ENCODE measurements at regions not wholly inside any gene's neighbourhood (a gene's known extent, or its start where the extent isn't known, plus 50 kb on each side); places are given as distances from the start of the nearest gene placed in this dataset.

DNA sequence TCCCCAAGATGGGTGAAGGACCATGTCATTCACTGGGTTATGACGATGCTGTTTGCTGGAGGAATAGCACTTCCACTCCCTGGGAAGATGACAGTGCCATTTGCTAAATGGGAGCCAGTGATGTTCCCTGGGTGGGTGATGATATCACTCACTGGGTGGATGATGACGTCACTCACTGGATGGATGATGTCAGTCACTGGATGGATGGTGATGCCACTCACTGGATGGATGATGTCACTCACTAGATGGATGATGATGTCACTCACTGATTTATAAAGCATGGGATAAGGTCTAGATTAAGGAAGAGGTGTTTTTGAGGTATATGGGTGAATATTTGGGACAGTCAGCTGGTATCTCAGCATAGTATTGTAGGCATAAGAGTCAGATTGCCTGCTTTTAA is 457.2 kb downstream of the AJAP1 start:
- no peak overlapping the region for H3K4me3 ChIP-seq (ENCODE audit: control insufficient read depth in 1 of 7, extremely low read depth in 1 of 7, insufficient read depth in 4 of 7, low read depth in 2 of 7, low read length in 6 of 7)
- ChIA-PET CTCF (no interaction called here), POLR2A (no interaction called here)
- 89% methylated on average over 1 of the region's 2 CpGs for WGBS (ENCODE audit: insufficient coverage)
- peaks cover 0 to 1% (median 0%) of the 10 kb centered on the region in 5 experiments for H3K9me3 ChIP-seq (ENCODE audit: control extremely low read depth in 1 of 5, control insufficient read depth in 4 of 5, insufficient read depth in 2 of 5, low read depth in 1 of 5, low read length in 4 of 5)
- H3K4me1 ChIP-seq (ENCODE audit: control extremely low read depth in 1 of 4, control insufficient read depth in 4 of 4, insufficient read depth in 4 of 4, low read length in 3 of 4): no peaks in the 10 kb centered on the region
- DNase-seq: no peak
- peaks cover 0 to 3% (median 3%) of the 10 kb centered on the region in 5 experiments for H3K27me3 ChIP-seq (replicated peaks in 2 of 5; ENCODE audit: control insufficient read depth in 4 of 5, insufficient read depth in 5 of 5, low read length in 4 of 5)
- no peak overlapping the region for H3K27ac ChIP-seq (ENCODE audit: insufficient read depth in 1 of 2, low read depth in 1 of 2, low read length in 2 of 2, poor library complexity in 1 of 2, severe bottlenecking in 2 of 2)
- no peaks in the 10 kb centered on the region for H3K36me3 ChIP-seq (ENCODE audit: control insufficient read depth in 4 of 4, insufficient read depth in 4 of 4, low read length in 3 of 4)

DNA sequence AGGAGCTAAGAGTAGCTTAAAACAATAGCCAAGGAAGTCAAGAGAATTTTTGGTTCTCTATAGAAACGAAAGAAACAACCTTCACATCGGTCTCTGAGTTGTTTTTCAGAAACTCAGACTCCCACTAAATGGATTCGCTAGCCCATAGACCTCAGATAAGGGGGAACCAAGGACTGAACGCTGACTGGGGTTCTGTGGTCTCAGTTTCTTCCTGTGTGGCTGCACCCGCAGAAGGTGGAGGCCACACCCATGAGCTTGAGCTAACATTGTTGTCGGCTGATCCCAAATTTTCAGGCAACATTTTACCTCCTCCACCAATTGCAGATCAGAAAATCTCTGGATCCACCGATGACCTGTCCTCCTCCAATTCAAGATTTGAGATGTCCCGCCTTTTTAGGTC is 456.1 kb downstream of the AJAP1 start:
- ChIA-PET POLR2A (no interaction called here), CTCF (no interaction called here)
- Histone ChIP-seq H3K27ac (ENCODE audit: insufficient read depth in 1 of 2, low read depth in 1 of 2, low read length in 2 of 2, poor library complexity in 1 of 2, severe bottlenecking in 2 of 2) (no peak overlapping the region), H3K36me3 (ENCODE audit: control insufficient read depth in 4 of 4, insufficient read depth in 4 of 4, low read length in 3 of 4) (no peaks in the 10 kb centered on the region), H3K4me1 (ENCODE audit: control extremely low read depth in 1 of 4, control insufficient read depth in 4 of 4, insufficient read depth in 4 of 4, low read length in 3 of 4) (no peaks in the 10 kb centered on the region), H3K27me3 (replicated peaks in 2 of 5; ENCODE audit: control insufficient read depth in 4 of 5, insufficient read depth in 5 of 5, low read length in 4 of 5) (peaks cover 0 to 4% (median 3%) of the 10 kb centered on the region in 5 experiments), H3K4me3 (ENCODE audit: control insufficient read depth in 1 of 7, extremely low read depth in 1 of 7, insufficient read depth in 4 of 7, low read depth in 2 of 7, low read length in 6 of 7) (no peak overlapping the region), H3K9me3 (ENCODE audit: control extremely low read depth in 1 of 5, control insufficient read depth in 4 of 5, insufficient read depth in 2 of 5, low read depth in 1 of 5, low read length in 4 of 5) (peaks cover 0 to 3% (median 0%) of the 10 kb centered on the region in 5 experiments)
- no peak for DNase-seq
- 59% methylated on average over 5 of the region's 8 CpGs for WGBS (ENCODE audit: insufficient coverage)

DNA sequence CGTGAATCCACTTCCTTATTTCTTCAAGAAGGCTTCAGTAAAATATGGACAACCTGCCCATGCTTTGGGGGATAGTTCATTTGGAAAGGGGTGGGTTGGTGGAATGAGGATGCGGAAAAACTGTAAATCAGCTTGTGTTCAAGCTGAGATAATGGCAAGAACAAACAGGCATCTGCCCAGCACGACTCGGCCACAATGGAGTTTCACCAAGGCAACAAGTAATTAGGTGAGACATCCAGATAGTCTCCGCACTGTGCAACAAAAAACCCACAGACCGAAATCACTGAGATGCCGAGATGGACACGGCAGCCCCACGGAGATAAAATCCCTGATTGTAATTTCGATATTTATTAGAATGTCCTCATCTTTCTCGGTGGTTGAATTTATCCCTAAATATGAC is 455.2 kb downstream of the AJAP1 start:
- Histone ChIP-seq H3K27me3 (replicated peaks in 2 of 5; ENCODE audit: control insufficient read depth in 4 of 5, insufficient read depth in 5 of 5, low read length in 4 of 5) (peaks cover 0 to 4% (median 3%) of the 10 kb centered on the region in 5 experiments), H3K4me3 (ENCODE audit: control insufficient read depth in 1 of 7, extremely low read depth in 1 of 7, insufficient read depth in 4 of 7, low read depth in 2 of 7, low read length in 6 of 7) (no peak overlapping the region), H3K9me3 (ENCODE audit: control extremely low read depth in 1 of 5, control insufficient read depth in 4 of 5, insufficient read depth in 2 of 5, low read depth in 1 of 5, low read length in 4 of 5) (peaks cover 0 to 3% (median 0%) of the 10 kb centered on the region in 5 experiments), H3K4me1 (ENCODE audit: control extremely low read depth in 1 of 4, control insufficient read depth in 4 of 4, insufficient read depth in 4 of 4, low read length in 3 of 4) (no peaks in the 10 kb centered on the region), H3K27ac (ENCODE audit: insufficient read depth in 1 of 2, low read depth in 1 of 2, low read length in 2 of 2, poor library complexity in 1 of 2, severe bottlenecking in 2 of 2) (no peak overlapping the region), H3K36me3 (ENCODE audit: control insufficient read depth in 4 of 4, insufficient read depth in 4 of 4, low read length in 3 of 4) (no peaks in the 10 kb centered on the region)
- no peak for DNase-seq
- WGBS (ENCODE audit: insufficient coverage): 85% methylated on average over 8 of the region's 11 CpGs
- ChIA-PET POLR2A (no interaction called here), CTCF (no interaction called here)

DNA sequence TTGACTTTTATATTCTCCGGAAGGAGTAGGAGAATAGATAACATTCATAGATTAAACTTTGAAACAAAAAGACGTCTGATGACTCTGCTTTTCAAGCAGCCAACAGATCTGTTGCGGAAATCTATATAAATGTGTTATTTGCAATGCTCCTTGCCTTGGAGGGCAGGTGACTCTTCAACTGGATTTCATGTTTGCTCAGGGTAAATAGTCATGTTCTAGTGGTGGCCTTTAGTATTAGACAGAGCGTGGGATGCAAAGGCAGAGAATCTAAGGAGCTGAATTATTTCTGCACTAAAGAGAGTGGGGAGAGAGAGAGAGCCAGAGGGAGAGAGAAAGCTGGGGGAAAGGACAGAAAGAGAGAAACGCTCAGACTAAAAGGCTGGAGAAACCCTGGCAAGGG is 454.3 kb downstream of the AJAP1 start:
- 82% methylated on average over 3 of the region's 5 CpGs for WGBS (ENCODE audit: insufficient coverage)
- Histone ChIP-seq H3K36me3 (ENCODE audit: control insufficient read depth in 4 of 4, insufficient read depth in 4 of 4, low read length in 3 of 4) (no peaks in the 10 kb centered on the region), H3K27ac (ENCODE audit: insufficient read depth in 1 of 2, low read depth in 1 of 2, low read length in 2 of 2, poor library complexity in 1 of 2, severe bottlenecking in 2 of 2) (no peak overlapping the region), H3K4me1 (ENCODE audit: control extremely low read depth in 1 of 4, control insufficient read depth in 4 of 4, insufficient read depth in 4 of 4, low read length in 3 of 4) (no peaks in the 10 kb centered on the region), H3K27me3 (replicated peaks in 2 of 5; ENCODE audit: control insufficient read depth in 4 of 5, insufficient read depth in 5 of 5, low read length in 4 of 5) (peaks cover 0 to 6% (median 3%) of the 10 kb centered on the region in 5 experiments), H3K4me3 (ENCODE audit: control insufficient read depth in 1 of 7, extremely low read depth in 1 of 7, insufficient read depth in 4 of 7, low read depth in 2 of 7, low read length in 6 of 7) (no peak overlapping the region), H3K9me3 (ENCODE audit: control extremely low read depth in 1 of 5, control insufficient read depth in 4 of 5, insufficient read depth in 2 of 5, low read depth in 1 of 5, low read length in 4 of 5) (peaks cover 0 to 3% (median 0%) of the 10 kb centered on the region in 5 experiments)
- ChIA-PET CTCF (no interaction called here), POLR2A (no interaction called here)
- no peak for DNase-seq

DNA sequence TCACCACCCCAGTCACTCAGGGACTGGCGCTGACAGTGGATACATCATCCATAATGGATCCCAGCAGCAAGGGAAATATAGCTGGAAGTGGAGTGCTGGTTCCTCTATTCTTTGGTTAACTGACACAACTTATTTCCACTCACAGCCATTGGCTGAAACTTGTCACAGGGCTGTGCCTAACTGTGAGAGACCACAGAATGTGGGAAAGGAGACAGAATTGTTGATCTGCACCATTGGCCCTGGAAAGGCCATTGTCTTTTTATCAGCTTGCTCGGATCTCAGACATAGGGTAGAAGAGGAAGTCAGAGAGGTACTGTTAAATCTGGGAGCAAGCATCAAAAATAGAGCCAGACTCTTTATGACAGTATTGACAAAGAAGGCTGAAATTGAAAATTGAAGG is 451.3 kb downstream of the AJAP1 start:
- Histone ChIP-seq H3K4me3 (ENCODE audit: control insufficient read depth in 1 of 7, extremely low read depth in 1 of 7, insufficient read depth in 4 of 7, low read depth in 2 of 7, low read length in 6 of 7) (no peak overlapping the region), H3K4me1 (ENCODE audit: control extremely low read depth in 1 of 4, control insufficient read depth in 4 of 4, insufficient read depth in 4 of 4, low read length in 3 of 4) (no peaks in the 10 kb centered on the region), H3K9me3 (ENCODE audit: control extremely low read depth in 1 of 5, control insufficient read depth in 4 of 5, insufficient read depth in 2 of 5, low read depth in 1 of 5, low read length in 4 of 5) (peaks cover 0 to 3% (median 0%) of the 10 kb centered on the region in 5 experiments), H3K36me3 (ENCODE audit: control insufficient read depth in 4 of 4, insufficient read depth in 4 of 4, low read length in 3 of 4) (no peaks in the 10 kb centered on the region), H3K27ac (ENCODE audit: insufficient read depth in 1 of 2, low read depth in 1 of 2, low read length in 2 of 2, poor library complexity in 1 of 2, severe bottlenecking in 2 of 2) (no peak overlapping the region), H3K27me3 (replicated peaks in 2 of 5; ENCODE audit: control insufficient read depth in 4 of 5, insufficient read depth in 5 of 5, low read length in 4 of 5) (peaks cover 0 to 6% (median under 1%) of the 10 kb centered on the region in 5 experiments)
- DNase-seq: no peak
- CTCF ChIA-PET: no interaction called here
- 0% methylated on average over 1 of the region's 2 CpGs for WGBS (ENCODE audit: insufficient coverage)
- POLR2A ChIA-PET: no interaction called here

DNA sequence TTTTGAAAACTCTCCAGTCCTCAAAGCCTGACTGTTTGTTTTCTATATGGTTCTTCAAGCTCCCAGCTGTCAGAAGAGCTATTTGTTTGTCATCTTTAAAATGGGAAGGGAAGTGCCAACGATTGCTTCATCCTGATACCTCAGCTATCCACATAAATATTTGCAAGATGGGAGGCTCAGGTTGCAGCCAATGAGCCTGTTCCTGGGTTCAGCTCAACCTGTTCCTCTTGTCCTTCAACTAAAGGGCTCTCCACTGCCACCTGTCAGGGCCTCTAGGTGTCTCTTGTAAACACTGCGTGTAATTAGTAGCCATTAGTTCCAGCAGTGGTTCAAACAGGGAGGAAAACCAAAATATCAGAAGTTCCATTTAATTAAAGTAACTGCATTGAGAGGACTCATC is 445.1 kb downstream of the AJAP1 start:
- CTCF ChIA-PET: no interaction called here

DNA sequence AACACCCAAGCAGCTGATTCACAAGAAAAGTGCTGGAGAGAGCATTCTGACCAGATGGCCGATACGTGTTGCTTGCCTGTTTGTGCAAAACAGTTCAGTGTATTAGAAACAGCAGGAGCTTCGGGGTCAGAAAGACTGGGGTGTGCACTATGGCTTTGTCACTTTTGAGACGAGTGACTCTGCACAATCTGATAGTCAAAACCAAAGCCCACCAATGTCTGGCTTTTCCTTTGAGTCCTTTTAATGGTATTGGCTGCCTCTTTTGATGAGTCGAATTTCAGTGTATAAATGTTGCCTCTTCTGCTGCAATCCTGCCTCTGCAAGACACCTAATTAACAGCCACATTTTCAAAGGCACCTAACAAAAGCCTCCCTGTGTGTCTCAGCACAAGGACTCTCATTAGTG is 444.6 kb downstream of the AJAP1 start:
- Histone ChIP-seq H3K36me3 (ENCODE audit: control insufficient read depth in 4 of 4, insufficient read depth in 4 of 4, low read length in 3 of 4) (no peaks in the 10 kb centered on the region), H3K4me3 (ENCODE audit: control insufficient read depth in 1 of 7, extremely low read depth in 1 of 7, insufficient read depth in 4 of 7, low read depth in 2 of 7, low read length in 6 of 7) (no peak overlapping the region), H3K27me3 (replicated peaks in 2 of 5; ENCODE audit: control insufficient read depth in 4 of 5, insufficient read depth in 5 of 5, low read length in 4 of 5) (no peaks in the 10 kb centered on the region), H3K9me3 (ENCODE audit: control extremely low read depth in 1 of 5, control insufficient read depth in 4 of 5, insufficient read depth in 2 of 5, low read depth in 1 of 5, low read length in 4 of 5) (peaks cover 0 to 3% (median 2%) of the 10 kb centered on the region in 5 experiments), H3K27ac (ENCODE audit: insufficient read depth in 1 of 2, low read depth in 1 of 2, low read length in 2 of 2, poor library complexity in 1 of 2, severe bottlenecking in 2 of 2) (no peak overlapping the region), H3K4me1 (ENCODE audit: control extremely low read depth in 1 of 4, control insufficient read depth in 4 of 4, insufficient read depth in 4 of 4, low read length in 3 of 4) (no peaks in the 10 kb centered on the region)
- 94% methylated on average over 4 of the region's 5 CpGs for WGBS (ENCODE audit: insufficient coverage)
- CTCF ChIA-PET: no interaction called here
- POLR2A ChIA-PET: no interaction called here
- no peak for DNase-seq

More for the DNA sequence above, 445.1 kb downstream of the AJAP1 start:
- WGBS (ENCODE audit: insufficient coverage): 66% methylated on average over 2 of the region's 2 CpGs
- Histone ChIP-seq H3K4me3 (ENCODE audit: control insufficient read depth in 1 of 7, extremely low read depth in 1 of 7, insufficient read depth in 4 of 7, low read depth in 2 of 7, low read length in 6 of 7) (no peak overlapping the region), H3K36me3 (ENCODE audit: control insufficient read depth in 4 of 4, insufficient read depth in 4 of 4, low read length in 3 of 4) (no peaks in the 10 kb centered on the region), H3K27me3 (replicated peaks in 2 of 5; ENCODE audit: control insufficient read depth in 4 of 5, insufficient read depth in 5 of 5, low read length in 4 of 5) (peaks cover 0 to under 1% (median 0%) of the 10 kb centered on the region in 5 experiments), H3K9me3 (ENCODE audit: control extremely low read depth in 1 of 5, control insufficient read depth in 4 of 5, insufficient read depth in 2 of 5, low read depth in 1 of 5, low read length in 4 of 5) (peaks cover 0 to 2% (median 0%) of the 10 kb centered on the region in 5 experiments), H3K4me1 (ENCODE audit: control extremely low read depth in 1 of 4, control insufficient read depth in 4 of 4, insufficient read depth in 4 of 4, low read length in 3 of 4) (no peaks in the 10 kb centered on the region), H3K27ac (ENCODE audit: insufficient read depth in 1 of 2, low read depth in 1 of 2, low read length in 2 of 2, poor library complexity in 1 of 2, severe bottlenecking in 2 of 2) (no peak overlapping the region)
- DNase-seq: no peak
- POLR2A ChIA-PET: no interaction called here
